ENCODE measurements at regions not wholly inside any gene's neighbourhood (a gene's known extent, or its start where the extent isn't known, plus 50 kb on each side); places are given as distances from the start of the nearest gene placed in this dataset.

DNA sequence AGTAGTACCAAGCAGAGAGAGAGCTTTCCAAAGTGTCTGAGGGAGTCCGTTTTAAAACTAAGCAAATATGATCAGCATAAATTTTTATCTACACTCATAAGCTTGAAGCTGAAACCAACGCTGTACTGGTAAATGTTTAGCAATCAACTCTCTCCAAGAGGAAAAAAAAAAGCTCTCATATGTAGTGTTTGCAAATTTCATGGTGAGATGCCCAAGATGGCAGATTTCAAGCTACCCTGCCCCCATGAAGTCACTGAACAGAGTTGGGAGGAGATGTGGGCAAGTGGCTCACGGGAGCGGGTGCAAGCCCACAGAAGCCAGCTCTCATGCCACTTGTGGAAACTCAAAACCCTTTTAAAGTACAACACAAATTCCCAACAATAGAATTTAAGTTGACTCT is 475.8 kb downstream of the BCAT1 start:
- no peak for DNase-seq (ENCODE audit: low read depth)

DNA sequence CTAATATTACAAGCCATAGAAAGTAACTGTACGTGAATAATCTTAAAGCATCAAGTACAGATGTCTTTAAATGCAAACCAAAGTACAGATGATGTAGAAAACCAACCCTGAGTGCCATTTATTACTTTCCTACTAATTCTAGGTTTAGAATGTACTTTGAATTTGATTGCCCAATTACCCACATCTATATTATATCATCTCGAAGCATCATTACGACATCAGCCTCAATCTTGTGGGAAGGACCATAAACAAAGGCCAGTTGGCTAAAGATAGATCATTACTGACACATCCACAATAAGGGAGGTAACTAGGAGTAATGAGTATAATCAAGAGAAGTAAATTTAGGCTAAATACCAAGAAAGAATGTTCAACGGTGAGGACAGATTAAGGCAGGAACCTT is 478.9 kb downstream of the BCAT1 start:
- no peak for DNase-seq (ENCODE audit: low read depth)

DNA sequence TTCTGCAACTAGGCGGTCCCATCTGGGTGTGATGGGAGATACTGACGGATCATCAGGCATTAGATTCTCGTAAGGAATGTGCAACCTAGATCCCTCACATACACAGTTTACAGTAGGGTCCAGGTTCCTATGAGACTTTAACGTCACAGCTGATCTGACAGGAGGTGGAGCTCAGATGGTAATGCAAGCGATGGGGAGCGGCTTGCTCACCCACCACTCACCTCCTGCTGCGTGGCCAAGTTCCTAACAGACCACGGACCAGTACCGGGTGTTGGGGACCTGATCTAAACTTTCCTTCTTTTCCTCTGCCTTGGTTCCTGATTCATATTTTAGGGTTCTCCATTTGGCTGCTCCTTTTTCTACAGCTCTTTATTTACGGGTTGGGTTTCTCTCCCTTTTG is 479.8 kb downstream of the BCAT1 start:
- no peak for DNase-seq (ENCODE audit: low read depth)

DNA sequence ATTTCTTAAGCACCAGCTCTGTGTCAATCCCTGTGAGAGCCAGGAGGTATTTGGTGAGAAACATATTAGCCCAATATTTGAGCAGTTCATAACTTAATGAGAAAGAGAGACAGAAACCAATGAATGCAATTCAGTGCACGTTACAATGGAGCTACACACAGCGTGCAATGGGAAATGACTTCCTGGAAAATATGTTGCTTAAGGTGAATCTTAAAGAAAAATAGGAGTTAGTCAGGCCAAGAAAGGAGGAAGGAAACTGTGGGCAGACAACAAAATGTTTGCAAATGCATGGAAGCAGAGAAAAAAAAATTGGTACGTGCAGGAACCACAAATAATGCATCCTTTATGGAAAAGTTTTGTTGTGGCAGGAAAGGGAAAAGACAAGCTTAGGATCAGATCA is 481.7 kb downstream of the BCAT1 start:
- DNase-seq (ENCODE audit: low read depth), result no peak

- no peak for DNase-seq (ENCODE audit: low read depth)
Measured at GRCh38 chr12:24463375-24463774, 485.5 kb downstream of the BCAT1 start.

GRCh38 chr12:24462946-24463345 is 486.0 kb downstream of the BCAT1 start:
- no peak for DNase-seq (ENCODE audit: low read depth)

DNA sequence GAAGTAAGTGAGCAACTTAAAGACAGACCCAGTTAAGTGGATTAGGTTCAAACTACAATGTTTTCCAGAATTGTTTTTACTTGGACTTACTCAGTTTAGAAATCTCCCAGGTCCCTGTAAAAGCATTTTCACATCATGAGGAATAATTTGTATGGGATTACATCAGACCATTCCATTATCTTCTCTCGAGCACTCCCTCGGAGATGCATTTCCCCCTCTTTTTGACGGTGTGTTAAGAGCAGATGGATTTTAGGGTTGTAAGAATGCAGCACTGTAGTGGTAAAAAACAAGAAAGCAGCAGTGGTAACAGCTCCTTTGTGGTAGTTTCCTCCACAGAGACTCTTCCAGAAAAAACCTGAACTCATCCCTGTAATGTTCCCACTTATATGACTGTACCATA is 488.4 kb downstream of the BCAT1 start:
- no peak for DNase-seq (ENCODE audit: low read depth)

GRCh38 chr12:24460099-24460498 is 488.8 kb downstream of the BCAT1 start:
- no peak for DNase-seq (ENCODE audit: low read depth)

- no peak for DNase-seq (ENCODE audit: low read depth)
Measured at GRCh38 chr12:24455811-24456210, 493.1 kb downstream of the BCAT1 start.

DNA sequence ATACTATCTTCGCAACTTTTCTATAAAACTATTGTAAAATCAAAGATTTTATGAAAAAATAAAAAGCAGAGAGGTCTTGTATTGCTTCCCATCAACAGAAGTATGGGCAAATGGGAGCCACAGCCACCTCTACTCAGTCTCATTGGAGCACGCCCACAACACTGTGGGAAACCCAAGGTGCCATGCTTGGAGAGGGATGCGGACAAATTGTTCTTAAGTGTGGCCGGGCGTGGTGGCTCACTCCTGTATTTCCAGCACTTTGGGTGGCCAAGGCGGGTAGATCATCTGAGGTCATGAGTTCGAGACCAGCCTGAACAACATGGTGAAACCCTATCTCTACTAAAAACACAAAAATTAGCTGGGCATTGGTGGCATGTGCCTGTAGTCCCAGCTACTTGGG is 498.2 kb upstream of the SOX5 start:
- DNase-seq (ENCODE audit: low read depth), result no peak

DNA sequence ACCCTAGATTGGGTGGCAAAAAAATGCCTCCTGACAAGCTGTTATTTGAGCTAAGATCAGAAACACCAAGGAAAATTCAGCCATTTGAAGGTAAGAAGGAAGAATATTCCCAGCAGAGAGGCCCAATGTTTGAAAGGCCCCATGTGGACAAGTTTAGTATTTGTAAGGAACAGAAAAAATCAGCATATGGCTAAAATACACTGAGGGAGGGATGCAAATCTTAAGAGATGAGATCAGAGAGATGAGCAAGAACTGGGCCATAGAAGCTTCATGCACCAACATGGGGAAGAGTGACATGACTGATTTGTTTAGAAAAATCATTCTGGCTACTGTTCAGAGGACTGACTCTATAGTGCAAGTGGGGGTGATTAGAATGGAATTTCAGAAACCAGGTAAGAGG is 496.8 kb upstream of the SOX5 start:
- no peak for DNase-seq (ENCODE audit: low read depth)

- DNase-seq (ENCODE audit: low read depth), result no peak
Measured at GRCh38 chr12:24444634-24445033, 495.2 kb upstream of the SOX5 start.

DNA sequence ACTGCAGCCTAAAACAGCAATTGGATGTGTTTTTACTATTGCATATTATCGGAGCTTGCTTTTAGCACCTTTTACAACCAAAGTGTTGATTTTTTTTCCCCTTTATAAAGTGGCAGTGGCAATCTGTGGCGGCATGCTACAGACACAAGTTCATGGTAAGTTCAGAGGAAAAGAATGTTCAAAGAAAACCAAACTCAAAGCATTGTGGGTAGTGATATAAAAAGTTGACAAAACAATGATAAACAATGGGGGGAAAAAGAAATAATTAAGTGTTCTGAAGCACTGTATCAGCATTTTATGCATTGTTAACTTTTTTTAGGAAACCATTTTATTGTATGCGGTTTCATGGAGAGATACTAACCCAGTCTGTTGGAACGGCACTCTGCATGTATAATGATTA is 492.0 kb upstream of the SOX5 start:
- no peak for DNase-seq (ENCODE audit: low read depth)

DNA sequence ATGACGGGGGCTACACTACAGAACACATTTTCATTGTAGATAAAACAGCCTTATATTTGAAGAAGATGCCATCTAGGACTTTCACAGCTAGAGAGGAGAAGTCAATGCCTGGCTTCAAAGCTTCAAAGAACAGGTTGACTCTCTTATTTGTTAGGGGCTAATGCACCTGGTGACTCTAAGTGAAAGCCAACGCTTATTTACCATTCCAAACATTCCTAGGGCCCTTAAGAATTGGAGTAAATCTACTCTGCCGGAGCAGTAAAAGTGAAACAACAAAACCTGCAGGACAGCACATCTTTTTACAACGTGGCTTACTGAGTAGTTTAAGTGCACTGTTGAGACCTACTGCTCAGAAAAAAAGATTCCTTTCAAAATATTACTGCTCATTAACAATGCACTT is 487.2 kb upstream of the SOX5 start:
- no peak for DNase-seq (ENCODE audit: low read depth)

GRCh38 chr12:24431872-24432271 is 482.4 kb upstream of the SOX5 start:
- DNase-seq (ENCODE audit: low read depth), result no peak

- DNase-seq (ENCODE audit: low read depth), result no peak
Measured at GRCh38 chr12:24427776-24428175, 478.3 kb upstream of the SOX5 start.

- no peak for DNase-seq (ENCODE audit: low read depth)
Measured at GRCh38 chr12:24425601-24425970, 476.1 kb upstream of the SOX5 start.

DNA sequence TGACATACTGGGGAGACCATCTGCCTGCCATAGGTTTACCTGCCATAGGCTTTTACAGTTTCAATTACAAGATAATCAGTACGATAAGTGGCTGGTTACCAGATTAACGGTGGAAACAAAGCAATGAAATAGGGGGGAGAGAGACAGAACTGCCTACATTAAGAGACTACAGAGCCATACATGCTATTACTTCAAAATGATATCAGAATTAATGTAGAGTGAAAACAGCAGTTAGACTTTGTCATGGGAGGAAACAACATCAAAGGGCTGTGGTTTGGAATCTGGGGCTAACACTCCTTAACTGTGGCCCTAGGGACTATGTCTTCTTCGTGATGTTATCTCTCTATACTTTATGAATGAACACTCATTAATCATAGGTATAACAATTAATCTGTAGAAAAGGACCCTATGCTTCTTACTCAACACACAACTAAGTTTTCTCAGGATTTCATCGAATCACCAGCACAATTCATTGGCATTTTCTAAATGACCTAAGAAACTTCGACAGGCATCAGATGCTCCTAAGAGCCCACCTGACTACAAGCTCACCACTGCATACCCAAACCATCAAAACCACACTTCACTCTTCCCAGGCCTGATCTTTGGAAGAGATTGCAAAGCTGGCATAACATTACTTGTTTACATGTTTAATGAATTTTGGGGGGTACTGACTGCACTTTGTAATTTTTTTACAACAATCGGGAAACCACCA is 475.6 kb upstream of the SOX5 start:
- DNase-seq (ENCODE audit: low read depth), result no peak

GRCh38 chr12:24424376-24424775 is 474.9 kb upstream of the SOX5 start:
- DNase-seq (ENCODE audit: low read depth), result no peak

GRCh38 chr12:24423611-24424010 is 474.1 kb upstream of the SOX5 start:
- DNase-seq (ENCODE audit: low read depth), result no peak

- DNase-seq (ENCODE audit: low read depth), result no peak
Measured at GRCh38 chr12:24421759-24422158, 472.3 kb upstream of the SOX5 start.

- no peak for DNase-seq (ENCODE audit: low read depth)
Measured at GRCh38 chr12:24418157-24418556, 468.7 kb upstream of the SOX5 start.

- DNase-seq (ENCODE audit: low read depth), result no peak
Measured at GRCh38 chr12:24416423-24417109, 467.1 kb upstream of the SOX5 start.

DNA sequence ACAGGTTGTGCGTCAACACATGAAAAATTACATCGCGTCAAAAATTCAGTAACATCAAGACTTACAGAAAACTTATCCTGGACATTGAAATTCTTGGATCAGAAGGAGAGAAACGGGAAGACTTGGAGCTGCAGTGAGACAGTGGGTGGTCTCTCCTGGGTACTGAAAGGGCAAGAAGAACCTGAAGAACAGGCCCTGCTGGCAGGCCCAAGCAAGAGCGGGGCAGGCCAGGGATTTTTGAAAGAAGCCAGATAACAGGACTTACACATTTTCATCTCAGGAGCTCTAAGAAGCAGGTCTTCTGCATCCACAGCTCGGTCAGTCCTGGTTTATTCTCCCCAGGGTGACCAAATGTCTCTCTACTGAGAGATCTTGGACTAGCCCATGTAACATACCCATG is 466.5 kb upstream of the SOX5 start:
- DNase-seq (ENCODE audit: low read depth), result no peak

All from GM04503 (cell line).